GM19239 (cell line): ENCODE measurements at regions not wholly inside any gene's neighbourhood (a gene's known extent, or its start where the extent isn't known, plus 50 kb on each side); places are given as distances from the start of the nearest gene placed in this dataset.
"Not testable (repeated sequence)": the region's sequence is repeated elsewhere in the genome, so short reads cannot be mapped to it uniquely, and the experiment has no call there.

Experiments
- DNase-seq: peaks from one replicate; pipeline ENCODE4 v3.0.0; 2011; ENCODE audit warnings: low spot score; ENCODE audit not compliant: insufficient read length
- FAIRE-seq: peaks from 2 replicates; lab custom pipeline; 2011; peaks lifted over from hg19 to GRCh38; lab: Jason Lieb, UNC

DNA sequence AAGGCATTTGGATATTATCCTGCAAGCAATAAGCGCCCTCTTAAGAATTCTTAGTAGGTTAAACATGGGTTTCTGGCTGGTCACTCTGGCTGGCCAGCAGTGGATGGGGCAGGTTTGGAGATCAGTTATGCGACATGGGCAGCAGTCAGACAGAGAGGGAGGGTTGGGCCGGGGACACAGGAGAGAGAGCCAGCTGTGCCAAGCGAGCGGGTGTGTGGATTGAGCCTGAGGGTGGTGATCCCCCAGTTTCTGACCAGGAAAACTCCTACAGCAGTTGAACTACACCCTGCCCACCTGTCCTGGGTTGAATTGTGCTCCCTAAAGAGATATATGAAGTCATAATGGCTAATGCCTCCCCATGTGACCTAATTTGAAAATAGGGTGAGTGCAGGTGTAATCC, 671.2 kb downstream of the TBC1D22A start:
- FAIRE-seq (no peak), DNase-seq (no peak)

DNA sequence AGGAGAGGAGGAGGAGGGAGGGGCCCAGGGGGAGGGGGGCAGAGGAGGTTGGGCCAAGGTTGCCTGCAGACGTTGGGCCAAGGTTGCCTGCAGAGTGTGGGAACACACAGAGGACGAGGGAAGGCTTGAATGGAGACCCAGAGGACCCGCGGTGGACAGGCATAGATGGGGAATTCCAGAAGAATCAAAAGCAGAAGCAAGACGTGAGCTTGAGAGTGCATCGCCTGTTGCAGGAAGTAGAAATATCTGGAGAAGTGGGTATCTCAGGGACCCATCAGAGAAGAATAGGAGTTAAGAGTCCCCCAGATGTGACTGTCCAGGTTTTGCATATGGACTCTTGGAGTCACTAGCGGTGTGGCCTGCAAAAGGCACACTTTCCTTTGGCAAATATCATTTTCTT, 670.2 kb downstream of the TBC1D22A start:
- DNase-seq, result no peak
- FAIRE-seq, result no peak

DNA sequence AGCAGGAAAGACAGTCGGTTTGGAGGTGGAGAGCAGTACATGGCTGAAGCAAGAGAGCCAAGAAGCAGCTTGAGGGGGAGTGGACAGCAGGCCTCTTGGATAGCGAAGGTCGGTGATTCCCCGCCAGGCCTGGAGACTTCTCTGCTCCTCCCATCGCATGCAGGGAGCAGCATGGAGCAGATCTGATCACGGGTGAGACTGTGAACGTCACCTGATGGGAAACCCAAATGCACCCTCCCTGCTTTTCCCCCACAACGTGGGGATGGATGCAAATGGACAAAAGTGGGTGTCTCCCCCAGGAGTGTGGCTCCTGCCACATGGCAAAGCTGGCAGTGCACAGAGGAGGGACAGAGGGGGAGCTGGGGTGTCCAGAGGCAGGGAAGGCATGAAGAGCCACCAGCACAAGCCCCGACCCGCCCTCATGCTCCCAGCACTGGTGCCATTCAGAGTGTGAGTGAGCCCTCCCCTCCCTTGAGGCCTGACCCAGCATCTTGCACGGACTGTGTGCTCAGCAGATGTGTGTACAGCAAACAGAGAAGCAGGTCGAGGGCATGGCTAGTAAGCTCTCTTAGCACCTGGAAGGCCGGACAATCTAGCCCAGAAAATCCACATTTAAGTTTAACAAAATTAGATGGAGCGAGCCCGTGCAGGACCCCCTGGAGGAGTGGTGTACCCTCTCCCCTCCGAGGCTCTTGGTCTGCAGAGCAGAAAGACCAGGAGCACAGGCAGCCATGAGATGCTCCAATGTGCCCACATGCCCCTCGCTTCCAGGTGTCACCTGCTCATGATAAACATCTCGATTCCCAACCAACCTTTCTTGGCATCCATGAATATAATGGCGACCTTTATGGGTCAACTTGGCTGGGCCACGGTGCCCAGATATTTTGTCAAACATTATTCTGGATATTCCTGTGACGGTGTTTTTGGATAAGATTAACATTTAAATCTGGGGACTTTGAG, 661.7 kb downstream of the TBC1D22A start:
- FAIRE-seq (no peak), DNase-seq (no peak)

- no peak for DNase-seq
- FAIRE-seq, result no peak
Observed at GRCh38 chr22:47423266-47423665, 660.8 kb downstream of the TBC1D22A start.

DNA sequence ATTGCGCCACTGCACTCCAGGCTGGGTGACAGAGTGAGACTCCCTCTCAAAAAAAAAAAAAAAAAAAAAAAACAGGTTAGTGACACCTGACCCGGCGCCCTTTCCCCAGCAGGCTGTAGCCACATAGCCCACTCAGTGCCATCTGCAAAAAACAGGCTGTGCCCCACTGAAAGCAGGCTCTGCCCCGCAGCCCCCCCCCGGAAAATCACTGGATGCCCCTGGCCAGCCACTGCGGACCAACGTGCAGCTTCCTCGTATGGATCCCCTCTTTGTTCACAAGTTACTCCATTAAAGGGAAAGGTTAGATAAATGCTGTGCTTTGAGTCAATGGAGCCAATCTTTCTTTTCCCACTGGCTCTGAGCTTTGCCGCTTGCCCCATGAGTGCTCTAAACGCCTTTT, 660.3 kb downstream of the TBC1D22A start:
- FAIRE-seq, result no peak

DNA sequence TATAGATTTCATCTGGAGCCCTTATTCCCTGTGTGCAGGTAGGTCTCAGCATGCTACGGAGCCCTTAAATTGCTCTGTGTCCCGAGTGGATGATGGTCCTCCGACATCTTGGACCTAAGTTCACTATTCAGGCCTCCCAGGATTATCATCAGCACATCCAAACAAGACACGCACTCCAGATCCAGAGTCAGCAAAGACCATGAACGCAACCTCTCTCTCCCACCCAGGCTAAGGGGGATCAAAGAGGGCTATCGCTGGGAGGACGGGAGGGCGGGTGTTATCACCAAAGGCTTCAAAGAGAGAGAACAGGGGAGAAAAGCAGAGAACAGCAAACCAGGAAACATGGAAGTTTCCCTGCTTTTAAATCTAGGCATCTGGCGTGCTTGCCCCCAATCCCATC, 659.4 kb downstream of the TBC1D22A start:
- DNase-seq (no peak), FAIRE-seq (no peak)

More for the DNA sequence above, 660.3 kb downstream of the TBC1D22A start:
- DNase-seq, result no peak

- DNase-seq (no peak), FAIRE-seq (no peak)
Observed at GRCh38 chr22:47420211-47420610, 657.8 kb downstream of the TBC1D22A start.

GRCh38 chr22:47419239-47419638, 656.8 kb downstream of the TBC1D22A start:
- FAIRE-seq, result no peak
- DNase-seq, result no peak

GRCh38 chr22:47417699-47418098, 655.2 kb downstream of the TBC1D22A start:
- FAIRE-seq (no peak), DNase-seq (no peak)

GRCh38 chr22:47411006-47411405, 648.6 kb downstream of the TBC1D22A start:
- DNase-seq (no peak), FAIRE-seq (no peak)

GRCh38 chr22:47409539-47410275, 647.3 kb downstream of the TBC1D22A start:
- FAIRE-seq, result no peak

DNA sequence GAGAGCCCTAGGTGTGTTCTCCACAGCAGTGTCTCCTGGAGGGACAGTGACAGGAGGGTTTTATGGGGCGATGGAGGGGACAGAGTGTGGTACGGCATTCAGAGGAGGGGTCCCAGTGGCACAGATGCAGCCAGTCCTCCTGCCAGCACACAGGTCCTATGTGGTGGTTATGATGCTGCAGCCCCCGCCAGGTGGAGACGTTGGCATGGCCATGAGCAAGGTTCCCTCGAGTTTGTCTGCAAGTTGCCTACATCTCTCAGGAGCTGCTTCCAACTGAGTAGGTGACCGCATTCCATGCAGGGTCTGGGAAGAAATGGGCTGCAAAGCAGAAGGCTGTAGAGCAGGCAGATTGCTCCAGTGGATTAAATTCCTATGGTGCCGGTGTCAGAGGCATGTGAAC, 646.0 kb downstream of the TBC1D22A start:
- DNase-seq, result no peak
- FAIRE-seq, result no peak

More at GRCh38 chr22:47409539-47410275, 647.3 kb downstream of the TBC1D22A start:
- no peak for DNase-seq

DNA sequence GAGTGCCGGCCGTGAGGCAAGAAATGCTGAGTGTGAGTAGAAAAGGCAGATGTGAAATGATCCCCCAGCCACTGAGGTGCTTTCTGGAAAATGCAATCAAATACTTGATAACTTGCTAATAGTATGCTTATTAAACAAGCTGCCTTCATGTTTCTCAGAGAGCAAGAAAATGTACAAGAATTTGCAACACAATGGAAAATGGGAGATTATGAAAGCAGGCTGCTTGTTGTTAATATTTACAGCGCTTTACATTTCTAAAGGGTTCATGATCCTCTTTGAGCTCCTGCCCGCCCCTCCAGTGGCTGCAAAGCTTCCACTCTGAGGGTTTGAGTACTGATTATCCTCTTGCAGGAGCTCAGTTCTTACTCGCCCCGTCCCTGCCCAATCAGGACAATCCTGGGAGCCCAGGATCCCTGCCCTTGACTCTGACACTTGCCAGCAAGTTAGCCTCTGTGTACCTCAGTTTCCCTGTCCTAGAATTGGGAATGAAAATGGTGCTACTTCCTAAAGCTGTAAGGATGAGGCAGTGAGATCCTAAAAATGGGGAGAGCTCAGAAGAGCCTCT, 645.1 kb downstream of the TBC1D22A start:
- no peak for FAIRE-seq
- no peak for DNase-seq

DNA sequence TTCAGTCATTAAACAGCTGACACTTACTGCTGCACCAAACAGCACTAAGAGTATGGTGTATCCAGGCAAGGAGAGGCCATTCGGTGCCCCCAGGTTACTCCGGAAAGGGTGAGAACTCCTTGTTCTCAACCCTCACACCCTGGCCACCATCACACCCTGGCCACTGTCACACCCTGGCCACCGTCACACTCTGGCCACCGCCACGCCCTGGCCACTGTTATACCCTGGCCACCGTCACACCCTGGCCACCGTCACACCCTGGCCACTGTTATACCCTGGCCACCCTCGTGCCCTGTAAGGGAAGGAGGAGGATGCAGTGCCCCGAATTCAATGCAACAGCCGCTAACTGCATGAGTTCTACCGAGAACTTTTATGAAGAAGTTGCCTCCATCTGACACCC, 644.4 kb downstream of the TBC1D22A start:
- no peak for FAIRE-seq
- no peak for DNase-seq

GRCh38 chr22:47406180-47406834, 643.9 kb downstream of the TBC1D22A start:
- FAIRE-seq, result no peak
- no peak for DNase-seq

GRCh38 chr22:47405222-47405621, 642.8 kb downstream of the TBC1D22A start:
- not testable (repeated sequence) for FAIRE-seq, DNase-seq

- no peak for DNase-seq
Observed at GRCh38 chr22:47402876-47403525, 640.6 kb downstream of the TBC1D22A start.

GRCh38 chr22:47401976-47402770, 639.7 kb downstream of the TBC1D22A start:
- FAIRE-seq, result no peak

More at GRCh38 chr22:47402876-47403525, 640.6 kb downstream of the TBC1D22A start:
- FAIRE-seq, result no peak

GRCh38 chr22:47401592-47401898, 639.1 kb downstream of the TBC1D22A start:
- no peak for DNase-seq
- FAIRE-seq, result no peak

More at GRCh38 chr22:47401976-47402770, 639.7 kb downstream of the TBC1D22A start:
- DNase-seq, result no peak
